BE2C (cell line): ENCODE measurements at regions not wholly inside any gene's neighbourhood (a gene's known extent, or its start where the extent isn't known, plus 50 kb on each side); places are given as distances from the start of the nearest gene placed in this dataset.

Source experiments
- DNase-seq: peaks from one replicate; pipeline ENCODE4 v3.0.0-alpha.2; 2020
- H3K27me3 ChIP-seq: fragments of 250-450 bp; sonication (Bioruptor Pico); 2 replicates; pipeline ENCODE4 v1.5.1; 2020; ENCODE audit warnings: mild to moderate bottlenecking
- H3K36me3 ChIP-seq: fragments of 250-450 bp; sonication (Bioruptor Pico); 2 replicates; pipeline ENCODE4 v1.5.1; 2020; ENCODE audit warnings: mild to moderate bottlenecking
- H3K4me1 ChIP-seq: fragments of 250-450 bp; sonication (Bioruptor Pico); 2 replicates; pipeline ENCODE4 v1.5.1; 2020
- H3K4me3 ChIP-seq: 2 replicates; pipeline ENCODE4 v1.5.1; 2011; ENCODE audit warnings: low read depth, low read length
- H3K9me3 ChIP-seq: fragments of 250-450 bp; sonication (Bioruptor Pico); 2 replicates; pipeline ENCODE4 v1.5.1; 2020
- TF ChIP-seq, protein P1 (sequence below): IDR thresholded peaks from 2 replicates; pipeline ENCODE4 v1.5.1; 2012; ENCODE audit warnings: mild to moderate bottlenecking, low read depth, low read length

DNA sequence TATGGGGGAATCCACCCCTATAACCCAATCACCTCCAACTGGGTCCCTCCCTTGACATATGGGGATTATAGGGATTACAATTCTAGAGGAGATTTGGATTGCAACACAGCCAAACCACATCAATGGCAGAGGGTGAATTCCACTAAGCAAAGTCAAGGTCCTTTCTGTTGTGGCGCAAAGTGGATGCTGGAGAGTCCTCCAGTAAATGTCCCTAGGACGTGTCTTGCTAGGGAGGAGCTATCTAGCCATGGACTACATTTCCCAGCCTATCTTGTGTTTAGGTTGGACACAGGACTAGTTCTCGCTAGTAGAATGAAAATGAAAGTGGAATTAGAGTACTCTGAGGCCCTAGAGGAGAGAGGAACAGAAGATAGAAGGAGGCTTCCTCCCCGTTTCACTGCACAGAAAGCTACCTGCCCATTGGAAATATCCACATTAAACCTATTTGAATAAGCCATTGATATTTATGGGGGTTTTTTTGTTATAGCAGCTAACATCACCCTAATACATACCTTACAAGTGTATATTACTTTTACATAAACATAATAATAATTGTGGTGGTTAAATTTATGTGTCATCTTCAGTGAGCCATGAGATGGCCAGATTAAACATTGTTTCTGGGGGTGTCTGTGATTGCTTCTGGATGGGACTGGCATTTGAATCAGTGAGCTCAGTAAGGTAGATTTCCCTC, 56.7 kb upstream of the ERCC4 start:
- DNase-seq = no peak
- TF ChIP-seq, protein P1, sequence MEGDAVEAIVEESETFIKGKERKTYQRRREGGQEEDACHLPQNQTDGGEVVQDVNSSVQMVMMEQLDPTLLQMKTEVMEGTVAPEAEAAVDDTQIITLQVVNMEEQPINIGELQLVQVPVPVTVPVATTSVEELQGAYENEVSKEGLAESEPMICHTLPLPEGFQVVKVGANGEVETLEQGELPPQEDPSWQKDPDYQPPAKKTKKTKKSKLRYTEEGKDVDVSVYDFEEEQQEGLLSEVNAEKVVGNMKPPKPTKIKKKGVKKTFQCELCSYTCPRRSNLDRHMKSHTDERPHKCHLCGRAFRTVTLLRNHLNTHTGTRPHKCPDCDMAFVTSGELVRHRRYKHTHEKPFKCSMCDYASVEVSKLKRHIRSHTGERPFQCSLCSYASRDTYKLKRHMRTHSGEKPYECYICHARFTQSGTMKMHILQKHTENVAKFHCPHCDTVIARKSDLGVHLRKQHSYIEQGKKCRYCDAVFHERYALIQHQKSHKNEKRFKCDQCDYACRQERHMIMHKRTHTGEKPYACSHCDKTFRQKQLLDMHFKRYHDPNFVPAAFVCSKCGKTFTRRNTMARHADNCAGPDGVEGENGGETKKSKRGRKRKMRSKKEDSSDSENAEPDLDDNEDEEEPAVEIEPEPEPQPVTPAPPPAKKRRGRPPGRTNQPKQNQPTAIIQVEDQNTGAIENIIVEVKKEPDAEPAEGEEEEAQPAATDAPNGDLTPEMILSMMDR = no peak
- H3K36me3 ChIP-seq = no peaks in the 10 kb centered on the region
- no peak overlapping the region for H3K4me3 ChIP-seq
- no peaks in the 10 kb centered on the region for H3K9me3 ChIP-seq
- H3K27me3 ChIP-seq = peaks cover 3% of the 10 kb centered on the region
- no peaks in the 10 kb centered on the region for H3K4me1 ChIP-seq

DNA sequence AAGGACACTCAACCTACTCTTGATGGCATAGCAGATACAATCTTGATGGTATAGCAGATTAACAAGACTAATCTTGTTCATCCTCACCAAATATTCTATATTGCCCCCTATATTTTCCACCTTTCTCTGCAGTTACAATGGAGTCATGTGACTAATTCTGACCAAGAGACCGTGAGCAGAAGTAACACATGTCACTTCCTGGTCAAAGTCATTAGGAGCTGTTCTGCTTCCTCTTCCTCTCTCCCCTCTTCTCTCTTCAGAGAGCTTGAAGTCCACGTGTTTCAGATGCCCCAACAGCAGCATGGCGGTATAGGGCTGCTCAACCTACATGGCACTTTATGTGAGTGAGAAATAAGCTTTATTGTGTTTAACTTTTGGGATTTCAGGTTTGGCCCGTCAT, 55.3 kb upstream of the ERCC4 start:
- DNase-seq = no peak
- Histone ChIP-seq H3K27me3 (no peaks in the 10 kb centered on the region), H3K36me3 (no peaks in the 10 kb centered on the region), H3K4me3 (no peak overlapping the region), H3K4me1 (no peaks in the 10 kb centered on the region), H3K9me3 (no peaks in the 10 kb centered on the region)
- TF ChIP-seq, protein P1 = no peak

DNA sequence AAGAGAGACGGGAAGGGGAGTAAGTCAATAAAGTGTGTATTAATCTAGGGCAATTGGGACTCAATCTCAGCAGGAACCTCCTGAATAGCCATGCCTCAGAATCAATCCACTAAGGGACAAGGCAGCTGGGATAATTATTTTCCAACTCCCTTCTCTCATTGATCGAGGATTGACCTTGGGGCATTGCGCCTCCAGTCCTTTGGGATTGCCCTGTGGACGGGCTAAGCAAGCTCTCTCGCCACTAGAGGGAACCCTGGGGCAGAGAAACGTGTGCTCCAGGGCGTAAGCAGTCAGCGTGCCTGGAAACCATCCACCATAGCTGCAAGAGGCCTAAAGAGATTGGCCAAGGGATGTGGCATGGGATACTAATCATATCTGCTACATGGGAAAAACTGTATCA, 53.9 kb upstream of the ERCC4 start:
- no peaks in the 10 kb centered on the region for H3K4me1 ChIP-seq
- TF ChIP-seq, protein P1 = peak; percentile 91
- no peak overlapping the region for H3K4me3 ChIP-seq
- no peaks in the 10 kb centered on the region; the same call in 1 of the 2 replicates for H3K27me3 ChIP-seq
- peak; percentile 84 for DNase-seq
- no peaks in the 10 kb centered on the region for H3K36me3 ChIP-seq
- no peaks in the 10 kb centered on the region for H3K9me3 ChIP-seq
